Peyer's patch (tissue), 4 donors: ENCODE measurements at regions not wholly inside any gene's neighbourhood (a gene's known extent, or its start where the extent isn't known, plus 50 kb on each side); places are given as distances from the start of the nearest gene placed in this dataset.
A peak's percentile ranks its signal among the peaks of the same experiment; 100 is the strongest.

Experiments used
- DNase-seq, 3 donors: peaks; one replicate each; pipeline ENCODE4 v3.0.0-alpha.2; 2017 to 2019
- H3K27ac ChIP-seq, 4 donors: fragments of 200-600 bp; sonication (generic); one replicate each; pipeline ENCODE4 v1.5.1; 2016 to 2019
- H3K27me3 ChIP-seq, 2 donors: fragments of 200-600 bp; sonication (generic); one replicate each; pipeline ENCODE4 v1.5.1; 2019
- H3K36me3 ChIP-seq, 3 donors: fragments of 200-600 bp; sonication (generic); one replicate each; pipeline ENCODE4 v1.5.1; 2016 to 2019
- H3K4me1 ChIP-seq, 4 donors: fragments of 200-600 bp; sonication (generic); one replicate each; pipeline ENCODE4 v1.5.1; 2016 to 2019
- H3K4me3 ChIP-seq, 4 donors: fragments of 200-600 bp; sonication (generic); 1 replicate in 3 of 4; 2 replicates in 1 of 4; pipeline ENCODE4 v1.5.1; 2016 to 2019; ENCODE audit warnings: mild to moderate bottlenecking in 1 of 4
- H3K9me3 ChIP-seq, 4 donors: fragments of 200-600 bp; sonication (generic); one replicate each; pipeline ENCODE4 v1.5.1; 2016 to 2019; ENCODE audit warnings: mild to moderate bottlenecking in 1 of 4
- POLR2A ChIP-seq, 2 donors: fragments of 450-650 bp; IDR thresholded peaks; one replicate each; pipeline ENCODE4 v1.5.1; 2017; ENCODE audit warnings: antibody characterized with exemption in 2 of 2, mild to moderate bottlenecking in 2 of 2, moderate library complexity in 2 of 2
- TF ChIP-seq, protein P1 (sequence below), 6 experiments: fragments of 450-650 bp in 4 of 6; fragments of 200-600 bp in 2 of 6; sonication (generic) in 1 of 6; IDR thresholded peaks; one replicate each; pipeline ENCODE4 v1.5.1; 2017 to 2019; ENCODE audit warnings: antibody characterized with exemption in 6 of 6, mild to moderate bottlenecking in 3 of 6, moderate library complexity in 1 of 6

DNA sequence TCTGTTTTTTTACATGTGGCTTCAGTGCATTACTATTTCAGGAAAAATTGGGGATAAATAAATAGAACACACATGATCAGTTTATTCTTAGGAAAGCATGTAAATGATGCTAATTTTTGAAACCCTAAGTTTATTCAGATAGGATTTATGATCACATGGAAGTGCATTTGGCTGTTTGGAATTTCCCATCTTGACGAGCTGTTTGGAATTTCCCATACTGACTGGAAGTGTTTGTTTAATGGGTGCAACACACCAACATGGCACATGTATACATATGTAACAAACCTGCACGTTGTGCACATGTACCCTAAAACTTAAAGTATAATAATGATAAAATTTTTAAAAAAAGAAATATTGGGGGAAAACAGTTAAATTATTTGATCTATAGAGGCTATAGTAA is 79.5 kb downstream of the COL6A6 start:
- TF ChIP-seq POLR2A (IDR thresholded peaks at IDR 0.05), result no peak
- TF ChIP-seq, protein P1, sequence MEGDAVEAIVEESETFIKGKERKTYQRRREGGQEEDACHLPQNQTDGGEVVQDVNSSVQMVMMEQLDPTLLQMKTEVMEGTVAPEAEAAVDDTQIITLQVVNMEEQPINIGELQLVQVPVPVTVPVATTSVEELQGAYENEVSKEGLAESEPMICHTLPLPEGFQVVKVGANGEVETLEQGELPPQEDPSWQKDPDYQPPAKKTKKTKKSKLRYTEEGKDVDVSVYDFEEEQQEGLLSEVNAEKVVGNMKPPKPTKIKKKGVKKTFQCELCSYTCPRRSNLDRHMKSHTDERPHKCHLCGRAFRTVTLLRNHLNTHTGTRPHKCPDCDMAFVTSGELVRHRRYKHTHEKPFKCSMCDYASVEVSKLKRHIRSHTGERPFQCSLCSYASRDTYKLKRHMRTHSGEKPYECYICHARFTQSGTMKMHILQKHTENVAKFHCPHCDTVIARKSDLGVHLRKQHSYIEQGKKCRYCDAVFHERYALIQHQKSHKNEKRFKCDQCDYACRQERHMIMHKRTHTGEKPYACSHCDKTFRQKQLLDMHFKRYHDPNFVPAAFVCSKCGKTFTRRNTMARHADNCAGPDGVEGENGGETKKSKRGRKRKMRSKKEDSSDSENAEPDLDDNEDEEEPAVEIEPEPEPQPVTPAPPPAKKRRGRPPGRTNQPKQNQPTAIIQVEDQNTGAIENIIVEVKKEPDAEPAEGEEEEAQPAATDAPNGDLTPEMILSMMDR (IDR thresholded peaks at IDR 0.05), result no peak
- no peaks in the 10 kb centered on the region for H3K9me3 ChIP-seq
- H3K27ac ChIP-seq, result no peak overlapping the region
- no peak for DNase-seq
- H3K27me3 ChIP-seq, result no peaks in the 10 kb centered on the region
- no peak overlapping the region for H3K4me3 ChIP-seq
- H3K4me1 ChIP-seq, result no peaks in the 10 kb centered on the region
- H3K36me3 ChIP-seq, result no peaks in the 10 kb centered on the region

DNA sequence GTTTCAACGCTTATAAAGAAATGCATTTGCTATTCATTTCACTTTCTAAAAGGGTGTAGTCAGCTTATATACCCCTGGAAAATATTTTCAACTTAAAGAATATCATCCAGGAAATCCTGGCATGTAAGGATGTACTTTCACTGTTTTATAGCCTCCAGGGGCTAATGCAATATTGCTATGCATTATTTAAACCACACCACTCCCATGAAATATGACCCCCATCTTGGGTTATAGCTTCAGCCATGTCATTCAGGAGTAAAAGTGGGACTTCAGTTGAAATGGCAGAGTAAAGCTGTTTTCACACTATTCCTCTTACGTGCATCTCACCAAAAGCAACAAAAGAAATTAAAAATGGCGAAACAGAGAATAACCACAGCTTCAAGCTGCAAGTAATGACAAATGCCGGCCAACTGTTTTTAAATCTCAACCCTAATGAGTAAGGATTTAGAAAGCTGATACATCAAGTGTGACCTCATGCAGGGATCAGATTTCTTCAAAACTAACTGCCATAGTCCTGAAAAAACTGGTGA is 84.5 kb downstream of the COL6A6 start:
- Histone ChIP-seq H3K27ac (no peak overlapping the region), H3K36me3 (no peaks in the 10 kb centered on the region), H3K9me3 (no peaks in the 10 kb centered on the region), H3K4me3 (no peak overlapping the region), H3K4me1 (no peaks in the 10 kb centered on the region), H3K27me3 (no peaks in the 10 kb centered on the region)
- TF ChIP-seq, protein P1 (IDR thresholded peaks at IDR 0.05), result no peak
- TF ChIP-seq POLR2A (IDR thresholded peaks at IDR 0.05), result no peak
- DNase-seq, result no peak

DNA sequence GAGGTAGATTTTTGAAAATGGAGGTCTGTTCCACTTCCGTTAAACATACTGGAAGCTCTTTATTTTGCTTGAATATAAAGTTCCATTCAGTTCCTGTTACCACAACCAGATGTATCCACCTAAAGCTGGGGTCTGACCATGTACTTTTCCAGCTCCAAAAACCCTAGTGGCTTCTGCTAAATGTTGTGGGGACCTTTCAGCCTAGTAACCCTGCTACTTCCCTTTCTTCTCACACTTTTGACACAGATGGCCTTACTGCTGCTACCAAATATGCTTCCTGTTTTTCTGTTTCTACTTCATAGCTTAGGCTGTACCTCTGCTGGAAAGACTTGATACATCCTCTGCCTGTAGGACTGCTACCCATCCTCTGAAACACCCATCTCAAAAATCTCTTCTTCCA is 87.8 kb downstream of the COL6A6 start:
- H3K4me3 ChIP-seq, result no peak overlapping the region
- TF ChIP-seq, protein P1 (IDR thresholded peaks at IDR 0.05), result no peak
- TF ChIP-seq POLR2A (IDR thresholded peaks at IDR 0.05), result no peak
- peaks cover 0 to 9% (median 0%) of the 10 kb centered on the region in 4 donors for H3K9me3 ChIP-seq
- DNase-seq, result no peak
- no peak overlapping the region for H3K27ac ChIP-seq
- no peaks in the 10 kb centered on the region for H3K27me3 ChIP-seq
- H3K36me3 ChIP-seq, result no peaks in the 10 kb centered on the region
- H3K4me1 ChIP-seq, result no peaks in the 10 kb centered on the region

DNA sequence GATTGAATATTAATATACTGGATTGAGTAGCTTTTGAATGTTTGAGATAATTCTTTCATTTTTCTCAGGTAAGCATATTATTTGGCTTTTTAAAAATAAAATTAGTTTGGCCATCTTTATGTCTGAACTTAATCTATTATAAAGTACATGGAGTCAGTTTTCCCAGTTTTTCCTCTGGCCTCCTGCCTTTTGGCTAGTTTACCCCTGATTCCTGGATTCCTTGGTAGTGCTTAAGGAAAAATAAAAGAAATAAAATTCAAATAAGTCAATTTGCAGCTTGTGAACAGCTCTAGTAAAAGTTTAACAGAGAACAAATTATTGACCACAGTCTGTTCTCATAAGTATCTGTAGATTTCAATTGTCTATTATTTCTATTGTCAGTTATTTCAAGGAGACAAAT is 89.4 kb downstream of the COL6A6 start:
- Histone ChIP-seq H3K4me3 (no peak overlapping the region), H3K36me3 (no peaks in the 10 kb centered on the region), H3K27ac (no peak overlapping the region), H3K4me1 (no peaks in the 10 kb centered on the region), H3K9me3 (peaks cover 0 to 9% (median 0%) of the 10 kb centered on the region in 4 donors), H3K27me3 (no peaks in the 10 kb centered on the region)
- no peak for DNase-seq
- TF ChIP-seq POLR2A (IDR thresholded peaks at IDR 0.05), result no peak
- TF ChIP-seq, protein P1 (IDR thresholded peaks at IDR 0.05), result no peak

DNA sequence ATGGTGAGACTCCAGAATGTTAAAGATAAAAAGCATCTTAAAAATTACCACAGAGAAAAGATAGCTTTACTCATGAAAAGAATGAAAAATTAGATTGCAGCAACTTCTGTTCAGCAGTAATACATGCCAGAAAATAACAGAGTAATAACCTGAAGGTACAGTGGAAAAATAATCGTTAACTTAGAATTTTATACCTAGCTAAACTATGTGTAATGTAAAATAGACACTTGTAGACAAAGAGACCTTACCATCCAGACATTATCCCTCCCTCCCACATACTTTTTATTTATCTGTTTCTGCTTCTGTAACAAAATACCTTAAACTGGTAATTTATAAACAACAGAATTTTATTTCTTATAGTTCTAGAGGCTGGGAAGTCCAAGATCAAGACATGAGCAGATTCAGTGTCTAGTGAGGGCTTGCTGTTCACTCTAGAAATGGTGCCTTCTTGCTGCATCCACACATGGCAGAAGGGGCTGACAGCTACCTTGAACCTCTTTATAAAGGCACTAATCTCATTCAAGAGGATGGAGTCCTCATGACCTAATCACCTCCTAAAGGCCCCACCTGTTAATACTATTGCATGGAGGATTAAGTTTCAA is 90.7 kb downstream of the COL6A6 start:
- no peak for TF ChIP-seq POLR2A (IDR thresholded peaks at IDR 0.05)
- peaks cover 0 to 9% (median 0%) of the 10 kb centered on the region in 4 donors for H3K9me3 ChIP-seq
- H3K27ac ChIP-seq, result no peak overlapping the region
- no peak overlapping the region for H3K4me3 ChIP-seq
- DNase-seq, result no peak
- no peaks in the 10 kb centered on the region for H3K36me3 ChIP-seq
- H3K4me1 ChIP-seq, result no peaks in the 10 kb centered on the region
- H3K27me3 ChIP-seq, result no peaks in the 10 kb centered on the region

DNA sequence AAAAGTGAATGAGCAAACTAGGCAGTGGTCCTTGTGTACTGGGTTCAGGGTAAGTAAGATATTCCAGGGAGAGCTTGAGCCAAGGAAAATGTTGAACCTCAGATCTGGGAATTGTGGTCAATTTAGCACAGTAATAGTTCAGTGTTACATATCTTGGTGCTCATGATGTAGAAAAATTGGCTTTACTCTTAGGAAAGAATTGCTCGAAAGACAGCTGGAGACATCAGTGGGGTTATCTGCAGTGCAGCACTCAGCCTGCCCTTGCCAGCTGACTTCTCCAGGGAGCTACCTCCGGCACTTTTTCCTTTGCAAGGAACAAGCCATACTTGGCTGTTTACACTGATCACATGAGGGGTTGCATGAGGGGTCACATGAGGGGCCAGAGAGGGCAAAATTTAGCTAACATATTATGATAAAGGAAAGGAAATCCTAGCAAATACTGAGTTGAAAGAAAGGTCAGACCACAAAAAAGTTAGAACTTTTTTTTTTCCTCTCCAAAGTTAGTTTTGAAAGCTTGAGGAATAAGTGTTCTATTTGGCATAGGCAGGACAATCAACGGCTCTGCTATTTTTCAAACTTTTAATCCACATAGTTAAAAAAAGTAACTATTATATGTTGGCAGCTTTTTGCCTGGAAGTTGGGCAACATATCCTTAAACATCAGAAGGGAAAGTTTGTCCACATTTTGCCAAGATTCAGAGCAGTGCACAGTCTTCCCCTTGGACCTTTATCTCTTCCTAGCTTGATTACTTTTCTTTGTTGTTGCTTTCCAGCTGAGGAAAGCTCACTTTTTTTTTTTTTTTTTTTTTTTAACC is 92.4 kb downstream of the COL6A6 start:
- no peak for TF ChIP-seq POLR2A (IDR thresholded peaks at IDR 0.05)
- TF ChIP-seq, protein P1 (IDR thresholded peaks at IDR 0.05), result no peak
- no peaks in the 10 kb centered on the region for H3K27me3 ChIP-seq
- no peak overlapping the region for H3K4me3 ChIP-seq
- H3K4me1 ChIP-seq, result no peaks in the 10 kb centered on the region
- no peaks in the 10 kb centered on the region for H3K36me3 ChIP-seq
- peaks cover 0 to 9% (median 0%) of the 10 kb centered on the region in 4 donors for H3K9me3 ChIP-seq
- DNase-seq, result peak in 1 of 3 donors; percentile 25
- H3K27ac ChIP-seq, result no peak overlapping the region
